ENCODE measurements at regions not wholly inside any gene's neighbourhood (a gene's known extent, or its start where the extent isn't known, plus 50 kb on each side); places are given as distances from the start of the nearest gene placed in this dataset.

GRCh38 chr7:25759286-25759685 is 392.7 kb upstream of the NFE2L3 start:
- Histone ChIP-seq H3K9ac (ENCODE audit: low read length) (no peak overlapping the region), H3K9me3 (ENCODE audit: control insufficient read depth in 1 of 2, insufficient read depth in 1 of 2, low read depth in 1 of 2, low read length in 2 of 2) (no peaks in the 10 kb centered on the region), H3K4me2 (ENCODE audit: low read length) (no peak overlapping the region), H3K79me2 (ENCODE audit: insufficient read depth, low read length) (no peaks in the 10 kb centered on the region), H3K9me2 (ENCODE audit: insufficient read depth) (no peaks in the 10 kb centered on the region), H3K4me1 (ENCODE audit: control insufficient read depth in 1 of 2, insufficient read depth in 2 of 2, low read length in 2 of 2) (no peaks in the 10 kb centered on the region), H3K4me3 (replicated peaks in 1 of 2; ENCODE audit: low read depth in 1 of 2, low read length in 2 of 2) (no peak overlapping the region), H4K20me1 (ENCODE audit: insufficient read depth) (no peaks in the 10 kb centered on the region), H2AFZ (ENCODE audit: low read depth, low read length, poor library complexity, severe bottlenecking) (no peak overlapping the region), H3K27ac (ENCODE audit: low read depth, low read length) (no peak overlapping the region), H3K27me3 (ENCODE audit: insufficient read depth, low read length) (peaks cover 41% of the 10 kb centered on the region), H3K36me3 (ENCODE audit: control insufficient read depth in 1 of 2, insufficient read depth in 2 of 2, low read length in 2 of 2) (no peaks in the 10 kb centered on the region)
- CTCF ChIA-PET = no interaction called here
- ATAC-seq (no peak), DNase-seq (ENCODE audit: low read depth, low spot score) (no peak)
- BruUV-seq (replicated peaks) = no TSS peak
- intact Hi-C loops (cut with micrococcal nuclease) = no loop called here
- POLR2A ChIA-PET = no interaction called here
- TF ChIP-seq FOSL1 (IDR thresholded peaks at IDR 0.05; ENCODE audit: low read depth) = no peak
- no peak for TF ChIP-seq ZBTB33 (IDR thresholded peaks at IDR 0.05; ENCODE audit: extremely low read depth, insufficient replicate concordance, low read length)
- TF ChIP-seq MAX (IDR thresholded peaks at IDR 0.05) = no peak
- no peak for TF ChIP-seq EZH2 (IDR thresholded peaks at IDR 0.05)
- TF ChIP-seq SIN3A (IDR thresholded peaks at IDR 0.05; ENCODE audit: low read depth) = no peak
- no peak for TF ChIP-seq REST (IDR thresholded peaks at IDR 0.05; ENCODE audit: low read depth)
- TF ChIP-seq CBX3 (IDR thresholded peaks at IDR 0.05; ENCODE audit: low read depth) = no peak
- TF ChIP-seq CEBPB (IDR thresholded peaks at IDR 0.05; ENCODE audit: low read depth) = no peak
- TF ChIP-seq POLR2A (IDR thresholded peaks at IDR 0.05; ENCODE audit: borderline replicate concordance, extremely low read depth, insufficient read depth, insufficient read length) = no peak
- TF ChIP-seq YY1 (IDR thresholded peaks at IDR 0.05; ENCODE audit: extremely low read depth, insufficient replicate concordance, low read depth, low read length) = no peak
- TF ChIP-seq POLR2AphosphoS5 (IDR thresholded peaks at IDR 0.05; ENCODE audit: low read depth, low read length) = no peak
- TF ChIP-seq SP1 (IDR thresholded peaks at IDR 0.05; ENCODE audit: low read depth) = no peak
- no peak for TF ChIP-seq EGR1 (IDR thresholded peaks at IDR 0.05; ENCODE audit: low read depth)
- no peak for TF ChIP-seq RAD21 (IDR thresholded peaks at IDR 0.05; ENCODE audit: low read depth)
- RAD21 ChIA-PET (ENCODE audit: low non-redundant PET in 1 of 2, low total read pairs in 2 of 2, uncharacterized antibody in 2 of 2, unreplicated experiment in 2 of 2) = no interaction called here

Measured in HCT116 (cell line).